ENCODE measurements at regions not wholly inside any gene's neighbourhood (a gene's known extent, or its start where the extent isn't known, plus 50 kb on each side); places are given as distances from the start of the nearest gene placed in this dataset.

DNA sequence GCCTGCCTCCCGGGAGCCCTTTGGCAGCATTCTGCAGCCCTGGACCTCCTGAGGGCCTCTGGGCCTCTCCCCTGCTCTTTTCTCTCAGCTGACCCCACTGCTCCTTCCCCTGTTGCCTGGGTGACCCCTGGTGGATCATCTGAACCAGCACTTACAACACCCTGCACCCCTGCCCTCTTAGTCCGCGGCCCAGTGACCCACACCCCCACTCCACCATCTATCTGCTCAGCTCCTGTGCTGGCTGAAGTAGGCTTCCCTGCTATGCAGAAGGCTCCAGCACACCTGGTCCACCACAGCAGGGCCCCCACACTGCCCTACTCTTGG, 74.0 kb downstream of the DMRTA2 start:
- TF ChIP-seq GABPA (IDR thresholded peaks at IDR 0.05; ENCODE audit: low read depth) (no peak), CTCF (IDR thresholded peaks at IDR 0.05; ENCODE audit: insufficient read depth, low read length) (no peak), POLR2AphosphoS5 (IDR thresholded peaks at IDR 0.05; ENCODE audit: low read depth) (no peak), SPI1 (IDR thresholded peaks at IDR 0.05; ENCODE audit: borderline replicate concordance, low read depth) (no peak)
- TF ChIP-seq, protein P1, sequence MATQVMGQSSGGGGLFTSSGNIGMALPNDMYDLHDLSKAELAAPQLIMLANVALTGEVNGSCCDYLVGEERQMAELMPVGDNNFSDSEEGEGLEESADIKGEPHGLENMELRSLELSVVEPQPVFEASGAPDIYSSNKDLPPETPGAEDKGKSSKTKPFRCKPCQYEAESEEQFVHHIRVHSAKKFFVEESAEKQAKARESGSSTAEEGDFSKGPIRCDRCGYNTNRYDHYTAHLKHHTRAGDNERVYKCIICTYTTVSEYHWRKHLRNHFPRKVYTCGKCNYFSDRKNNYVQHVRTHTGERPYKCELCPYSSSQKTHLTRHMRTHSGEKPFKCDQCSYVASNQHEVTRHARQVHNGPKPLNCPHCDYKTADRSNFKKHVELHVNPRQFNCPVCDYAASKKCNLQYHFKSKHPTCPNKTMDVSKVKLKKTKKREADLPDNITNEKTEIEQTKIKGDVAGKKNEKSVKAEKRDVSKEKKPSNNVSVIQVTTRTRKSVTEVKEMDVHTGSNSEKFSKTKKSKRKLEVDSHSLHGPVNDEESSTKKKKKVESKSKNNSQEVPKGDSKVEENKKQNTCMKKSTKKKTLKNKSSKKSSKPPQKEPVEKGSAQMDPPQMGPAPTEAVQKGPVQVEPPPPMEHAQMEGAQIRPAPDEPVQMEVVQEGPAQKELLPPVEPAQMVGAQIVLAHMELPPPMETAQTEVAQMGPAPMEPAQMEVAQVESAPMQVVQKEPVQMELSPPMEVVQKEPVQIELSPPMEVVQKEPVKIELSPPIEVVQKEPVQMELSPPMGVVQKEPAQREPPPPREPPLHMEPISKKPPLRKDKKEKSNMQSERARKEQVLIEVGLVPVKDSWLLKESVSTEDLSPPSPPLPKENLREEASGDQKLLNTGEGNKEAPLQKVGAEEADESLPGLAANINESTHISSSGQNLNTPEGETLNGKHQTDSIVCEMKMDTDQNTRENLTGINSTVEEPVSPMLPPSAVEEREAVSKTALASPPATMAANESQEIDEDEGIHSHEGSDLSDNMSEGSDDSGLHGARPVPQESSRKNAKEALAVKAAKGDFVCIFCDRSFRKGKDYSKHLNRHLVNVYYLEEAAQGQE (IDR thresholded peaks at IDR 0.05; ENCODE audit: insufficient replicate concordance, low read depth): no peak
- Histone ChIP-seq H3K4me3 (replicated peaks; ENCODE audit: insufficient read depth, low read length) (no peak overlapping the region), H3K27ac (replicated peaks) (no peak overlapping the region), H3K27me3 (ENCODE audit: insufficient read depth, poor library complexity, severe bottlenecking) (no peaks in the 10 kb centered on the region)
- DNase-seq (ENCODE audit: low read depth in 1 of 2, low spot score in 1 of 2): no peak

- peak; percentile 73 for TF ChIP-seq CTCF (IDR thresholded peaks at IDR 0.05; ENCODE audit: insufficient read depth, low read length)
- TF ChIP-seq GABPA (IDR thresholded peaks at IDR 0.05; ENCODE audit: low read depth): no peak
- Histone ChIP-seq H3K27me3 (ENCODE audit: insufficient read depth, poor library complexity, severe bottlenecking) (no peaks in the 10 kb centered on the region), H3K27ac (replicated peaks) (no peak overlapping the region), H3K4me3 (replicated peaks; ENCODE audit: insufficient read depth, low read length) (no peak overlapping the region)
- peak; percentile 14 to 53 for DNase-seq (ENCODE audit: low read depth in 1 of 2, low spot score in 1 of 2)
Measured at GRCh38 chr1:50348449-50349241, 74.6 kb downstream of the DMRTA2 start.

DNA sequence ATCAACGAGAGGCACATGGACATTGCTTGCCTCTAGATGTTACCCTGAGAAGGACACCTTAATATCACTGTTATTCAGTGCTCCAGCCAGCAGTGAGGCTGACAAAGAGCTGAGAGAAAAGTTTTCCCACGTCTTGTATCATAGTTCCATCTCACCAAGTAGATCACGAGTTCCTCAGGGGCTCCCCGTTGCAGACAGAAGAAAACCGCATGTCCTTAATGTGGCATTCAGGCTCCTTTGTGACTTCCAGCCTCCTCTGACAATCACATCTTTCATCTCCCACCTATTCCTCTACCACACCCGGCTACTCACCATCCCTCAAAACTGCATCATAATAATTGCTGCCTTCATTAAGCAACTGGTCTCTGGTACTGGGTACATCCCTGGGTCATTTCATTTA, 75.3 kb downstream of the DMRTA2 start:
- H3K27me3 ChIP-seq (ENCODE audit: insufficient read depth, poor library complexity, severe bottlenecking): no peaks in the 10 kb centered on the region
- no peak for TF ChIP-seq CTCF (IDR thresholded peaks at IDR 0.05; ENCODE audit: insufficient read depth, low read length)
- no peak for TF ChIP-seq GABPA (IDR thresholded peaks at IDR 0.05; ENCODE audit: low read depth)
- no peak for TF ChIP-seq POLR2AphosphoS5 (IDR thresholded peaks at IDR 0.05; ENCODE audit: low read depth)
- TF ChIP-seq SPI1 (IDR thresholded peaks at IDR 0.05; ENCODE audit: borderline replicate concordance, low read depth): no peak
- TF ChIP-seq, protein P1 (IDR thresholded peaks at IDR 0.05; ENCODE audit: insufficient replicate concordance, low read depth): no peak
- no peak overlapping the region for H3K4me3 ChIP-seq (replicated peaks; ENCODE audit: insufficient read depth, low read length)
- no peak overlapping the region for H3K27ac ChIP-seq (replicated peaks)
- no peak for DNase-seq (ENCODE audit: low read depth in 1 of 2, low spot score in 1 of 2)

DNA sequence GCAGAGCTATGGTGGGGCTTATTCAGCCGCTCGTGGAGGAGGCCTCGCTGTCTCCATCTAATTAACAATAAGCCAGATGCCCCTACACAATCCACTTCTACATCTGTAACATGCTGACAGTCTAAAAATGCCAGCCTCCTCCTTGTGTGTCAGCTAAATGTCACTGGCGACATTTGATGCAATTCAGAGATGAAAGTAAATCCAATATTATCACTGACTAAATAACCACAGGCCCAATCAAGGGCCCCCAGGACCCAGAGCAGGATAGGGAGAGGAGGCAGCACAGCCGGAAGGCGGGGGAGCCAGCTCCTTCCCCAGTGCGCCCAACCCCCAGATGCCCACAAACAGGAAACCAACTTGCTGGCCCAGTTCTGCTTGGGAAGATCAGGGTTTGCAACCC, 76.6 kb downstream of the DMRTA2 start:
- no peaks in the 10 kb centered on the region for H3K27me3 ChIP-seq (ENCODE audit: insufficient read depth, poor library complexity, severe bottlenecking)
- TF ChIP-seq GABPA (IDR thresholded peaks at IDR 0.05; ENCODE audit: low read depth): no peak
- no peak for TF ChIP-seq CTCF (IDR thresholded peaks at IDR 0.05; ENCODE audit: insufficient read depth, low read length)
- TF ChIP-seq, protein P1 (IDR thresholded peaks at IDR 0.05; ENCODE audit: insufficient replicate concordance, low read depth): no peak
- no peak for TF ChIP-seq SPI1 (IDR thresholded peaks at IDR 0.05; ENCODE audit: borderline replicate concordance, low read depth)
- no peak for TF ChIP-seq POLR2AphosphoS5 (IDR thresholded peaks at IDR 0.05; ENCODE audit: low read depth)
- no peak overlapping the region for H3K4me3 ChIP-seq (replicated peaks; ENCODE audit: insufficient read depth, low read length)
- no peak for DNase-seq (ENCODE audit: low read depth in 1 of 2, low spot score in 1 of 2)
- no peak overlapping the region for H3K27ac ChIP-seq (replicated peaks)
